ENCODE measurements at regions not wholly inside any gene's neighbourhood (a gene's known extent, or its start where the extent isn't known, plus 50 kb on each side); places are given as distances from the start of the nearest gene placed in this dataset.
"Not testable (repeated sequence)": the region's sequence is repeated elsewhere in the genome, so short reads cannot be mapped to it uniquely, and the experiment has no call there.

DNA sequence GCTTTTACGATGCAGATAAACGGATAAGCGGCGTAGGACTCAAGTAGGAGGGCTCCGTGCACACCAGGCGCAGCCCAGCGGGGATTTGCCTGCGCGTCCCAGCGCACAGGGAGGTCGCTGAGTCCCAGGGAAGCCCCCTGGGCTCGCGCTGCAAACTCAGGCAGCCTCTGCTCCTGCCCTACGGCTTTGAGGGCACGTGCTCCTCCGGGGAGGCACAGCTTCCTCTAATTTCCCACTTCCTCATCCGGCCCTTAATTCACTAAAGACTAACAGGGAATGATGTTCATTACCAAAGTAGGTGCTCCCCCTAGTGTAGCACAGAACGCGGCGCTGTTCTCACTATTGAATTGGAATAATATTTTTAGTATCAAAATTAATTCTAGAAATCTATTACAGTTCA is 825.4 kb downstream of the KCNJ18 start:
- TF ChIP-seq, protein P1, sequence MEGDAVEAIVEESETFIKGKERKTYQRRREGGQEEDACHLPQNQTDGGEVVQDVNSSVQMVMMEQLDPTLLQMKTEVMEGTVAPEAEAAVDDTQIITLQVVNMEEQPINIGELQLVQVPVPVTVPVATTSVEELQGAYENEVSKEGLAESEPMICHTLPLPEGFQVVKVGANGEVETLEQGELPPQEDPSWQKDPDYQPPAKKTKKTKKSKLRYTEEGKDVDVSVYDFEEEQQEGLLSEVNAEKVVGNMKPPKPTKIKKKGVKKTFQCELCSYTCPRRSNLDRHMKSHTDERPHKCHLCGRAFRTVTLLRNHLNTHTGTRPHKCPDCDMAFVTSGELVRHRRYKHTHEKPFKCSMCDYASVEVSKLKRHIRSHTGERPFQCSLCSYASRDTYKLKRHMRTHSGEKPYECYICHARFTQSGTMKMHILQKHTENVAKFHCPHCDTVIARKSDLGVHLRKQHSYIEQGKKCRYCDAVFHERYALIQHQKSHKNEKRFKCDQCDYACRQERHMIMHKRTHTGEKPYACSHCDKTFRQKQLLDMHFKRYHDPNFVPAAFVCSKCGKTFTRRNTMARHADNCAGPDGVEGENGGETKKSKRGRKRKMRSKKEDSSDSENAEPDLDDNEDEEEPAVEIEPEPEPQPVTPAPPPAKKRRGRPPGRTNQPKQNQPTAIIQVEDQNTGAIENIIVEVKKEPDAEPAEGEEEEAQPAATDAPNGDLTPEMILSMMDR (IDR thresholded peaks at IDR 0.05; ENCODE audit: insufficient read depth, low read length, missing control alignments), result no peak
- CTCF ChIA-PET, result no interaction called here
- DNase-seq (ENCODE audit: low read depth, low spot score), result no peak
- no peak overlapping the region for H3K4me3 ChIP-seq (ENCODE audit: low read depth, low read length)
- POLR2A ChIA-PET, result no interaction called here

DNA sequence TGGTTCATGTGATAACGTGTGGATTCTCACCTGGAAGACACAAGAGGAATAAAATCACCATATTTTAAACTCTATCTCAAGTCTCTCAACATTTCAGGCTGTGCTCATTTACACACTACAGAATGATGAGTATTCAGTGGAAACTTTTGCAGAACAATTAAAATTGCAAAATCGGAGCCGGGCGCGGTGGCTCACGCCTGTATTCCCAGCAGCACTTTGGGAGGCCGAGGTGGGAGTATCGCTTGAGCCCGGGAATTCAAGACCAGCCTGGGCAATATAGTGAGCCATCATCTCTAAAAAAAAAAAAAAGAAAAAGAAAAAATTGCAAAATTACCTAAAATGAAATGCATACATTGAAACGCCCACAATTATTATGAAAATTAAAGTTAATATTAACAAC is 825.9 kb downstream of the KCNJ18 start:
- CTCF ChIA-PET, result no interaction called here
- TF ChIP-seq, protein P1 (IDR thresholded peaks at IDR 0.05; ENCODE audit: insufficient read depth, low read length, missing control alignments), result no peak
- DNase-seq (ENCODE audit: low read depth, low spot score), result no peak
- no peak overlapping the region for H3K4me3 ChIP-seq (ENCODE audit: low read depth, low read length)
- POLR2A ChIA-PET, result no interaction called here

DNA sequence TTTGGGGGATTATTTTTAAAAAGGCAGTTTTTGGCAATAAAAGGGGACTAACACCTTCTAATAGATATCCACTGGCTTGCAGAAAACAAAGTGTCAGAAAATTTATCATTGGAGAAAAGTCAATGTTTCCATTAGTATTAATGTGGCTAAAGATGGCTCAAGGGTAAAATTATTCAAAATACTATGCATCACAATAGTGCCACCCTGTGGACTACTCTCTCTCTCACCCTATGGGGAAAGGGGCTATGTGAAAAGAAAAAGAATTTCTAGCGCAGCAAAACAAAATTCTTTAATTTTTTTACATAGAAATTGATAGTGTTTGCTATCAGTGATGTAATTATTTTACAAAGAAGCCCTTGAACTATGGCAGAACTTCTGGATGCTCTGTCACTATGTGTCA is 856.5 kb downstream of the KCNJ18 start:
- H3K4me3 ChIP-seq (ENCODE audit: low read depth, low read length); CTCF ChIA-PET; DNase-seq (ENCODE audit: low read depth, low spot score); POLR2A ChIA-PET: not testable (repeated sequence)

DNA sequence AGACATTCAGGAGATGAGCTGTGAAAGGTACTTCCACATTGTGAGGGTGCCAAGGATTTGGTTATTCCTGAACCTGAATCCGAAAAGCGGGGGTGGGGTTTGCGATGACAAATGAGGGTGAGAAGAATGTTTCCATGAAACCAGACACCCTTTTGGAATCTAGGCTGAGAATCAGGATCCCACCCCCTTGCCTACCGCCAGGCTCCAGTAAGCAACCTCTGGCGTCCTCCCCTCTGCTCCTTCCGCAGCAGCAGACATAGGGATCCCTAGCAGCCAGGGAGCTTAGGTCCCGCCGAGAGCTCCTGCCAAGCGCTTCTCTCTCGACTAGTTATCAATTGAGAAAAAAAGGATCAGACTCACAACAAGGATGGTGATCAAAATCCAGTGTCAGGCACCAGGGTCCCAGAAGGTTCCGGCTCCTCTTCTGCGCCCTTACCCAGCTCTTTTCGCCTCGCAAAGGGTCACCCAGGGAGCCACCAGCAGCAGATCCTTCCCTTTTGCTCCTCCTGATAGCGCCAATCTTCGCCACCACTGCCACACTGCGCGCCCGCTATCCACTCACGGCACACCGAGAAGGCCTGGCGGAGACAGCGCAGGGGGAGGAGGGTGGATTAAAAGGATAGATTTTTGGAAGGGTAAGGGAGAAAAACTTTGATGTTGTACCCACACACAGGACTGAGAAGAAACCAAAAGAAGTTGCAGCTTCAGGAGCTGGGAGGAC is 859.5 kb downstream of the KCNJ18 start:
- CTCF ChIA-PET; DNase-seq (ENCODE audit: low read depth, low spot score); POLR2A ChIA-PET; H3K4me3 ChIP-seq (ENCODE audit: low read depth, low read length): not testable (repeated sequence)

DNA sequence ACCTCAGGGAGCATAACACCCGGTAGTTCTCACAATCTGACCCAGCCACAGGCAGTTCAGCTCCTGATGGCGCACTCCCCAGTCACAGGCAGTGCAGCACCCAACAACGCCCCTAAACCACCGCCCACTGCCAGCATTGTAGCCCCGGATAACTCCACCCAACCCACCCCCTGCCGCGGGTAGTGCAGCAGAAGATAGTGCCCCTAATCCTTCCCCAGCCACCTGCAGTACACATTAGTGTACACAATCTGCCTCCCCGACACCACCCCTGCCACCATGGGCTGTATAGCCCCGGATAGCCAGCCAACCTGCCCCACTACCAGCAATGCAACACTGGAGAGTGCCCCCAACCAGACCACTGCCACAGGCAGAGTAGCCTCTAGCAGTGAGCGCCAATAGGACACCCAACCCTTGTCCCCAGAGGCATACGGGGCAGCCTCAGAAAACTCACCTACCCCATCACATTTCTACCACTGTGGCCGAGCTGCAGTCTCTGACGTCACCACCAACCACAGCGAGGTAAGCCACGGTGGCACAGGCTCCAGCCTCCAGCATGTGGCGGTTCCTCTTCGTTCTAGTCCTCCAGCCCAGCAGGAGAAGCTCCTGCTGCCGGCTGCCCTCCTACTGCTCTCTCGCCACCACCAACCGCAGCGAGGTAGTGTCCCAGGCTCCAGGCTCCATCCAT is 877.3 kb downstream of the KCNJ18 start:
- ChIA-PET POLR2A (no interaction called here), CTCF (no interaction called here)
- DNase-seq (ENCODE audit: low read depth, low spot score), result no peak
- H3K4me3 ChIP-seq (ENCODE audit: low read depth, low read length), result no peak overlapping the region
- TF ChIP-seq, protein P1 (IDR thresholded peaks at IDR 0.05; ENCODE audit: insufficient read depth, low read length, missing control alignments), result no peak

DNA sequence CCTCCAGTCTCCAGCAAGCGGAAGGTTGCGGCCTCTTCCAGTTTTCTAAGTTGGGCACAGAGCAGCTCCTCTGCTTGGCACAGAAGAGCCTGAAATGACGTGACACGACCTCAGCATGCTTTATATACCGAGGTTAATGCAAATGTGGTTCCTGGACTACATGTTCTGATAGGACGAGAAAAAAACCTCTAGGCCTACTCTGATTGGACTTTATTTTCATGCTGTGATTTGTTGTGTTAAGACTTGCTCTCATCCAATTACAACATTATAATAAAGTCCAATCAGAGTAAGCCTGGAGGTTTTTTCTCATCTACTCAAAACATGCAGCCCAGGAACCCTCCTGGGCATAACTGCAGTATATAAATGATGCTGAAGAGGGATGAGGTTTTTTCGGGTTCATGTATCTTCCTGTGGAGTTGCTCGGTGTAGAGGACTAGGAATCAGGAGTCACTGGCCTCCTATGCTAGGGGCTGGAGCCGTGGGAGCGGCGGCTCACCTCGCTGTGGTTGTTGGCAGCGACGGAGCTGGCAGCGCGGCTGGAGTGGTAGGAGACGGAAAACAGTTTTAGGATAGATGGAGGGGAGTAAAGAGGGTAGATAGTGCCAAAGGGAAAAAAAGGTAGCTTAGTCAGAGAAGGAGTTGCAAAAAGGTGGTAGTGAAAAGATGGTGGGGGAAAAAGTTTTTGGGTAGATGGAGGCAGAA is 878.0 kb downstream of the KCNJ18 start:
- TF ChIP-seq, protein P1 (IDR thresholded peaks at IDR 0.05; ENCODE audit: insufficient read depth, low read length, missing control alignments), result no peak
- no peak overlapping the region for H3K4me3 ChIP-seq (ENCODE audit: low read depth, low read length)
- no peak for DNase-seq (ENCODE audit: low read depth, low spot score)
- POLR2A ChIA-PET, result no interaction called here
- CTCF ChIA-PET, result no interaction called here

DNA sequence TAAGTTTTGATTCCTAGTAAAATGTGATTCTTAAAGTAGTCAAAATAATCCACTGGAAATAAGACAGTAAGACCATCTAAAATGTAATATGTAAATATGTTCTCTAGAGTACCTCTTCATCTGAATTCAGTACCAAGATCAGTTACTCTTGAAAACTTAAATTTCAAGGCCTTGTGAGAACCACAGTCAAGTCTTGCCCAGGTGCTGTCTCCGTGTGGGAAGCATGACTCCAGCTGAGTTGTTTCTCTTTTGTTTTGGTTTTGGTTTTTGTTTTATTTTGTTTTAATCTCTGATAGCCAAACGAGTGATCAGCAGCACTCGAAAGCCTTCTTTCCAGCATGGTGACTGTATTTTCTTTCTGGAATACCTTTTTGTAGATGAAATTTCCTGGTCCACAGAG is 907.0 kb downstream of the KCNJ18 start:
- CTCF ChIA-PET, result no interaction called here
- POLR2A ChIA-PET, result no interaction called here
- DNase-seq (ENCODE audit: low read depth, low spot score), result no peak
- no peak overlapping the region for H3K4me3 ChIP-seq (ENCODE audit: low read depth, low read length)
- TF ChIP-seq, protein P1 (IDR thresholded peaks at IDR 0.05; ENCODE audit: insufficient read depth, low read length, missing control alignments), result no peak
